Activated T-cell treated with anti-CD3 and anti-CD28 coated beads, Interleukin-2, amount 50 U/mL, for 72 hours (primary cell): ENCODE measurements at regions not wholly inside any gene's neighbourhood (a gene's known extent, or its start where the extent isn't known, plus 50 kb on each side); places are given as distances from the start of the nearest gene placed in this dataset.

Experiments used
- ATAC-seq, 2 donors: fragments of 150-1000 bp; cut with Tn5 transposase; replicated peaks in 1 of 2; 2 replicates each; pipeline ENCODE4 v1.10.0; 2021; ENCODE audit warnings: moderate library complexity in 2 of 2, mild to moderate bottlenecking in 1 of 2
- DNase-seq, 2 donors: peaks; one replicate each; pipeline ENCODE4 v3.0.0; 2021 to 2022; ENCODE audit warnings: mixed read lengths in 1 of 2
- H3K27ac Mint-ChIP-seq: one replicate; pipeline ENCODE4 v1.8.0; 2022; ENCODE audit warnings: mild to moderate bottlenecking, moderate library complexity, mixed read lengths
- H3K27me3 Mint-ChIP-seq: one replicate; pipeline ENCODE4 v1.8.0; 2022; ENCODE audit warnings: low read depth, mixed read lengths
- H3K36me3 Mint-ChIP-seq, 2 donors: one replicate each; pipeline ENCODE4 v1.8.0; 2022; ENCODE audit warnings: mixed read lengths in 2 of 2, mild to moderate bottlenecking in 1 of 2; ENCODE audit not compliant: insufficient read depth in 2 of 2
- H3K4me1 Mint-ChIP-seq: one replicate; pipeline ENCODE4 v1.8.0; 2022; ENCODE audit warnings: low read depth, mixed read lengths
- H3K4me3 Mint-ChIP-seq, 2 donors: one replicate each; pipeline ENCODE4 v1.8.0; 2022; ENCODE audit warnings: mild to moderate bottlenecking in 2 of 2, mixed read lengths in 2 of 2, moderate library complexity in 2 of 2
- H3K9me3 Mint-ChIP-seq, 2 donors: one replicate each; pipeline ENCODE4 v1.8.0; 2022; ENCODE audit warnings: mixed read lengths in 2 of 2

DNA sequence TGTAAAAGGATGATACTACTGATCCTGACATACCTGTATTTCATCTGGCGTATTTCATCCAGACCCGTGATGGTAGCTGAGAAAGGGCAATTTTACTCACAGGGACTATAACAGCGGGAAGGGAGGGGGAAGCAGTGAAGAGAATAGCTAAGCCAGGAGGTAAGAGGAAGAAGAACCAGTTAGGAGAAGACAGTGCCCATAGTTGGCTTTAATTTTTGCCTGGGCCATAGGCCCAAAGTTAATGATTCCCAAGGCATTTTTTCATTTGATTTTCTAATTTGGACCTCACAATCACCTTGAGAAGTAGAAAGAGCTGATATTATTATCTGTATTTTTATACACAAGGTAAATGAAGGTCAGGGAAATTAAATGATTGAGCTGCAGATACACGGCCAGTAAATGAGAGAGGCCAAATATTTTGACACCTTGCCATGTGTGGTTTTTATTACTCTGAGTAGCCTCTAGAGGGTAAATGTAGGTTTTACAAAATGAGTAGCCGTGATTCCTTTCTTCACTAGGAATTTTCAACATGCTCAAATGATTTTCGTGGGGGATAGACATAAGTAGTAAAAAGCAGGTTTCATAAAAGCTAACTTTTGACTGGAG is 382.2 kb downstream of the FUT8 start:
- H3K4me3 Mint-ChIP-seq = no peak overlapping the region
- no peak for DNase-seq
- no peaks in the 10 kb centered on the region for H3K36me3 Mint-ChIP-seq
- no peak overlapping the region for H3K27ac Mint-ChIP-seq
- H3K4me1 Mint-ChIP-seq = no peaks in the 10 kb centered on the region
- H3K9me3 Mint-ChIP-seq = no peaks in the 10 kb centered on the region
- H3K27me3 Mint-ChIP-seq = no peaks in the 10 kb centered on the region
- ATAC-seq = no peak

DNA sequence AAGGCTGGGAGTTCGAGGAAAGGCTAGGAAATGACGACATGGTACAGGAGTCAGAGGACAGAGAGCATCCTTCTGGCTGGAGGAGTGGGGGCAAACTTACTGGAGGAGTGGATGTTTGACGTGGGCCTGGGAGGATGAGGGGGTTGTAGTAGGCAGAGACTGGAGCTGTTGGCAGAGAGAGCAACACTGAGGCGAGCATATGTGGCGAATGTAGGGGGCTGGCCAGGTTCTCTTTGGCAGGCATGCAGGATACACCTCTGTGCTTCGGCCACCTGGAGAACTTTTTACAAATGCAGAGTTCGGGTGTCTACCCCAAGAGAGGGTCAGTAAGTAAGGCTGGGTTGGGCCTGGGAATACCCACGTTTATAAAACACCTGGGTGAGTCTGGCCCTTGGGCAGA is 385.7 kb downstream of the FUT8 start:
- Mint-ChIP-seq H3K9me3 (peaks cover 0 to 2% of the 10 kb centered on the region in 2 donors), H3K27ac (no peak overlapping the region), H3K27me3 (peaks cover 10% of the 10 kb centered on the region), H3K4me1 (no peaks in the 10 kb centered on the region), H3K4me3 (no peak overlapping the region), H3K36me3 (no peaks in the 10 kb centered on the region)
- ATAC-seq (no peak), DNase-seq (no peak)

GRCh38 chr14:65800694-65801093 is 388.2 kb downstream of the FUT8 start:
- peaks cover 10% of the 10 kb centered on the region for H3K27me3 Mint-ChIP-seq

GRCh38 chr14:65802196-65802595 is 389.7 kb downstream of the FUT8 start:
- Mint-ChIP-seq H3K4me3 (no peak overlapping the region), H3K4me1 (no peaks in the 10 kb centered on the region), H3K27ac (no peak overlapping the region), H3K9me3 (peaks cover 0 to 2% of the 10 kb centered on the region in 2 donors), H3K27me3 (peaks cover 10% of the 10 kb centered on the region), H3K36me3 (no peaks in the 10 kb centered on the region)
- ATAC-seq (no peak), DNase-seq (no peak)

More at GRCh38 chr14:65800694-65801093, 388.2 kb downstream of the FUT8 start:
- Mint-ChIP-seq H3K4me1 (no peaks in the 10 kb centered on the region), H3K36me3 (no peaks in the 10 kb centered on the region), H3K4me3 (no peak overlapping the region), H3K9me3 (peaks cover 0 to 2% of the 10 kb centered on the region in 2 donors), H3K27ac (no peak overlapping the region)
- ATAC-seq (no peak), DNase-seq (no peak)

DNA sequence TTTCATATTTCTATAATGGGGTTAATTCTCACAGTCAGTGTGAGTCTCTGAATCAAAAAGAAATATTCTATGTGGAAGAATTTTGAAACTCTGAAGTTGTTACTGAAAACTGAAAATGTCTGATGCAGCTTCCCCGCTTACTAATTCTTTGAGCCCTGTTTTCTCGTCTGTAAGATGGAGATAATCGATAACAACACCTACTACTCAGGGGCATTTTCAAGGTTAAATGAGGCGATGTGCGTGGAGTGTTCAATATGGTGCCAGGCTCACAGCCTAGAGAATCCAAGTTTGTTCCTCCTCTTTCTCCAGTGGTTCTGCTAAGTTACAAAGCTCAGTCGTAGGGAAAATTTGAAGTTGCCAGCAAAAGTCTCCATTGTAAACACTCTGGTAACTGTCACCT is 391.4 kb downstream of the FUT8 start:
- Mint-ChIP-seq H3K27ac (peak overlapping the region; percentile 20), H3K9me3 (peaks cover 0 to 2% of the 10 kb centered on the region in 2 donors), H3K4me3 (peak overlapping the region; percentile 35 to 60), H3K36me3 (no peaks in the 10 kb centered on the region), H3K27me3 (peaks cover 10% of the 10 kb centered on the region), H3K4me1 (no peaks in the 10 kb centered on the region)
- ATAC-seq = peak; percentile 70 to 73
- peak in 1 of 2 donors; percentile 23 for DNase-seq

DNA sequence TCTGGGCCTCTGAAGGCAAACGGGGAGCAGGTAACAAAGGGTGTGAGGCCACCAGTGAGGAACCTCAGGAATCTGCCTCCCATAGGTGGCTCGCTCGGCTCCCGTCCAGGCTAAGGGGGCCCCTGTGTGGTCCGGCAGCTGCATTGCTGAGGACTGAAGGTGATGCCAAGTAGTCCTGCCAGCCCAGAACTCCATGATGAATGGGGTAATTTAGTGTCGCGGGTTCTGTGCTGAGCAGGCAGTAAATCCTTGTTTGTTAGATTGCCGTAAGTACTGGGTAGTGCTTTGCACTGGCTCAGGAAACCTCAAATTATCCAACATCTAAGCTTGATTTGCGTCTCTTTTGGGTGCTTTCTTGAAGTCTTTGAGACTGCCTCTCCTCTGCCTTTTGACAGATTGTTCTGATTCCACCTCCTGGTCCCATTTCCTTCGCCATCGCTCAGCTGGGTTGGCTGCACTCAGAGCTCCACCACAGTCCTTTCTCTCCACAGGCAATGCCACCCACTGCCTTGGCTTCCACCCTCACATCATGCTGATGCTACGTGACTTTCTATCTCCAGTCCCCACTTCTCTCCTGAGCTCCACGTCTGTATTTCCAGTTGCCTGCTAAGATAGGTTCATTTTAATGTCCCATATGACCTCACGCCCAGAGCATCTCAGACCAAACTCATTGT is 392.0 kb downstream of the FUT8 start:
- Mint-ChIP-seq H3K36me3 (no peaks in the 10 kb centered on the region), H3K27ac (no peak overlapping the region), H3K4me1 (no peaks in the 10 kb centered on the region), H3K9me3 (peaks cover 0 to 2% of the 10 kb centered on the region in 2 donors), H3K4me3 (peak overlapping the region; percentile 35 to 60), H3K27me3 (peaks cover 10% of the 10 kb centered on the region)
- DNase-seq (no peak), ATAC-seq (peak; percentile 52 to 58)

- Mint-ChIP-seq H3K9me3 (peaks cover 2% of the 10 kb centered on the region in 2 donors), H3K4me3 (no peak overlapping the region), H3K36me3 (peaks cover 1 to 2% of the 10 kb centered on the region in 2 donors), H3K4me1 (no peaks in the 10 kb centered on the region), H3K27ac (no peak overlapping the region), H3K27me3 (peaks cover 10% of the 10 kb centered on the region)
- DNase-seq (no peak), ATAC-seq (peak; percentile 62 to 74)
Observed at GRCh38 chr14:65805113-65805473, 392.6 kb downstream of the FUT8 start.

- H3K36me3 Mint-ChIP-seq = peaks cover 1 to 2% of the 10 kb centered on the region in 2 donors
- H3K27me3 Mint-ChIP-seq = peaks cover 14% of the 10 kb centered on the region
- no peak overlapping the region for H3K4me3 Mint-ChIP-seq
- no peak for DNase-seq
- H3K9me3 Mint-ChIP-seq = peaks cover 0 to 2% of the 10 kb centered on the region in 2 donors
- ATAC-seq = no peak
- H3K4me1 Mint-ChIP-seq = peaks cover 1% of the 10 kb centered on the region
- no peak overlapping the region for H3K27ac Mint-ChIP-seq
Observed at GRCh38 chr14:65808390-65808789, 395.9 kb downstream of the FUT8 start.

- DNase-seq (no peak), ATAC-seq (no peak)
- peaks cover 0 to 2% of the 10 kb centered on the region in 2 donors for H3K9me3 Mint-ChIP-seq
- H3K36me3 Mint-ChIP-seq = peaks cover 1 to 2% of the 10 kb centered on the region in 2 donors
- peaks cover 4% of the 10 kb centered on the region for H3K4me1 Mint-ChIP-seq
- H3K27me3 Mint-ChIP-seq = peaks cover 14% of the 10 kb centered on the region
- H3K27ac Mint-ChIP-seq = no peak overlapping the region
- no peak overlapping the region for H3K4me3 Mint-ChIP-seq
Observed at GRCh38 chr14:65810322-65810721, 397.8 kb downstream of the FUT8 start.

DNA sequence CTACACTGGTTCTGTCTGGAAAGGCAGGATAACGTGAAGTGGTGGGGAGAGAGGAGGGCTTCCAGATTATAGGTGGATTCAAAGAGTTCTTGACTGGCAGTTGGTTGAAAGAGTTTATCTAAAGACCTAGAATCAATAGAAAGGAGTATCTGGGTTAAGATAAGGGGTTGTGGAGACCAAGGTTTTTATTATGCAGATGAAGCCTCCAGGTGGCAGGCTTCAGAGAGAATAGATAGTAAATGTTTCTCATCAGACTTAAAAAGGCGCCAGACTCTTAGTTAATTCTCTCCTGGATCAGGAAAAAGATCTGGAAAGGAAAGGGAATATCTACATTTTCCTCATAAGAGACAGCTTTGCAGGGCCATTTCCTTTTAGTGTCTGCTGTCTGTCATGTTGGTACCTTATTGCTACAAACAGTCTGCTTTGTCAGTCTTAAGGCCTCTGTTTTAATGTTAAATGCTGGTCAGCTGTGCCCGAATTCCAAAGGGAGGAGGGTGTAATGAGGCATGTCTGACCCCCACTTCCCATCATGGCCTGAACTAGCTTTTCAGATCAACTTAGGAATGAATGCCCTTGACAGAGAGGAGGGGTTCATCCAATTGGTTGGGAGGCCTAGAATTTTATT is 401.3 kb downstream of the FUT8 start:
- Mint-ChIP-seq H3K4me3 (no peak overlapping the region), H3K9me3 (peaks cover 0 to 2% of the 10 kb centered on the region in 2 donors), H3K36me3 (peaks cover 1 to 2% of the 10 kb centered on the region in 2 donors), H3K4me1 (peaks cover 4% of the 10 kb centered on the region), H3K27me3 (peaks cover 14% of the 10 kb centered on the region), H3K27ac (no peak overlapping the region)
- ATAC-seq = no peak
- no peak for DNase-seq

GRCh38 chr14:65815127-65815526 is 402.6 kb downstream of the FUT8 start:
- no peak for ATAC-seq
- H3K4me1 Mint-ChIP-seq = peaks cover 4% of the 10 kb centered on the region
- H3K9me3 Mint-ChIP-seq = no peaks in the 10 kb centered on the region

DNA sequence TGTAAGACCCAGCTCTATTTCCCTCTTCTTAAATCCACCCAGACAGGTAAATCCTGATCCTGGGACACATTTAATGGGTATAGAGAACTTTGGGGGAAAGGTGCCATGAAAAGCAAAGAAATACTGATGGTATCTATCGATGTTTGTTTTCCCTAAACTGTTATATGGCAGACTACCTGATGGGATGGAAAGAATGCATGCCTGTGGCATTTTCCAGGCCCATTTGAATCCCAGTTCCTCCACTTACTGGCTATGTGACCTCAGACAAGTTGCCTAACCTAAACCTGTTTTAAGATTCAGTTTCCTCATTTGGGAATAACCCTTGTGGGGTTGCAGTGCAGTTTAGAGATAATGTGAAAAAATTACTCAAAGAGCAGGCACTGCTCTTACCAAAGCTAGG is 404.5 kb downstream of the FUT8 start:
- ATAC-seq (no peak), DNase-seq (no peak)
- H3K27me3 Mint-ChIP-seq = no peaks in the 10 kb centered on the region
- H3K27ac Mint-ChIP-seq = no peak overlapping the region
- H3K4me3 Mint-ChIP-seq = no peak overlapping the region
- H3K36me3 Mint-ChIP-seq = no peaks in the 10 kb centered on the region
- peaks cover 4% of the 10 kb centered on the region for H3K4me1 Mint-ChIP-seq
- no peaks in the 10 kb centered on the region for H3K9me3 Mint-ChIP-seq

More at GRCh38 chr14:65815127-65815526, 402.6 kb downstream of the FUT8 start:
- no peak for DNase-seq
- Mint-ChIP-seq H3K27me3 (peaks cover 14% of the 10 kb centered on the region), H3K36me3 (no peaks in the 10 kb centered on the region), H3K4me3 (no peak overlapping the region), H3K27ac (no peak overlapping the region)

GRCh38 chr14:65819569-65819968 is 407.0 kb downstream of the FUT8 start:
- H3K4me1 Mint-ChIP-seq = no peaks in the 10 kb centered on the region

More at GRCh38 chr14:65819569-65819968, 407.0 kb downstream of the FUT8 start:
- DNase-seq (no peak), ATAC-seq (no peak)
- Mint-ChIP-seq H3K27me3 (no peaks in the 10 kb centered on the region), H3K4me3 (no peak overlapping the region), H3K27ac (no peak overlapping the region), H3K36me3 (no peaks in the 10 kb centered on the region), H3K9me3 (no peaks in the 10 kb centered on the region)
